HPDE6-E6E7 (cell line): ENCODE measurements at regions not wholly inside any gene's neighbourhood (a gene's known extent, or its start where the extent isn't known, plus 50 kb on each side); places are given as distances from the start of the nearest gene placed in this dataset.
"Not testable (repeated sequence)": the region's sequence is repeated elsewhere in the genome, so short reads cannot be mapped to it uniquely, and the experiment has no call there.

Experiments used
- DNase-seq: peaks from one replicate; pipeline ENCODE4 v3.0.0; 2011; ENCODE audit warnings: missing footprints; ENCODE audit errors: extremely low spot score

DNA sequence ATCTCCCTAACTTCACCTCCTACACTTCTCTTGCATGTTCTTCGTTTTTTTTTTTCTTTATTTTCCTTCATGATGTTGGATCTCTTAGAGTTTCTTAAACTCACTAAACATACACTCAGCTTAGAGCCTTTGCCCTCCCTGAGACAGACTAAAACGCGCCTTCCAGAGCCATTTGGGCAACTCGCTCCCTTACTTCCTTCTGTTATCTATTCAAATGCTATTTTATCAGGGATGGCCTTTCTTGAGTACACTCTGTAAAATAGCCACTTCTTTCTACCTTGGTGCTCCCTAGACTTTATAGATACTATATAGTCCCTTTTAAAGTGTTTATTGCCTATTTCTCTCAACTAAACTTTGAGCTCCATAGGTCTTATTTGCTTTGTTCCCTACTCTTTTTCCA, 598.2 kb upstream of the NECTIN3 start:
- DNase-seq, result no peak

DNA sequence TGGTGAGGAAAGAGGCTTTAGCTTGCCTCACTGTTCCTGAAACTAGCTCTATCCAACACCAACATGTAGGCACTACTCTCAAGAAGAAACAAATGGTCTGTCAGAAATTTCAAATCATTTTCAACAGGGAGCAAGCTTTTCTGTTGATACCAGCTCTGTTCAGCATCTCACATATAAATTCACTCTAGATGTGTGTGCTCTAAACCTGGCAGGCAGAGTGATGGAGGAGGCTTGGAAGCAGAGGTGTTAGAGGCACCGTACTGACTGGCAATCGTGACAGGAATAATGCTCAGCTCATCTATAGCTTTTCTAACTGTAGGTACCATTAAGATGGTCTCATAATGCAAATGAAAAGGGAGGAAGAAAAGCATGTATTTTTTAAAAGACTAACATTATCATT, 597.2 kb upstream of the NECTIN3 start:
- DNase-seq, result no peak

DNA sequence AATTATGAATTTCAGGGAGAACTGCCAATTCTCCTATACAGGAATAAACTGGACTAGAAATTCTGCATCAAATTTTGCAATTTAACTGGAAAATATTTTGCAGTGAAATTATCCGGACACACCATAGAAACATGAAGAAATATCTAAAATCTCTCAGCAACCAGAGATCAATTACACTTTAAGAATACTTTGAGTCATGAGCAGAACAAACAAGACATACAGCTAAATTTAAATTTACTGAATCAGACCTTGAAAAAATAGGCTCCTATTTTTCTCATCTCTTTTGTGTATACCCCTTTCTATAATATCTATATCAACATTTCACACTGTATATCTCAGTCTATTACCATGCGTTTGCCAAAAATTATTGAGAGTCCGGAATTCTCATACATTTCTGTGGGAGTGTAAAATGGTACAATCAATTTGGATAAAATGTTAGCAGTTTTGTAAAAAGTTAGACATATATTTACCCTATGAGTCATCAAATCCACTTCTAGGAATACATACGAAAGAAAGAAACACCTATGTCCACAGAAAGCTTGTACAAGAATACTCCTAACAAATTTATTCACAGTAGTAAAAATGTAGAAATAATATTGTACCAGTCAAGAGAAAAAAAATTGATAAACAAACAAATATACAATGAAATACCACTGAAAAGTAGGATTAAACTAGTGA, 593.1 kb upstream of the NECTIN3 start:
- DNase-seq, result no peak

DNA sequence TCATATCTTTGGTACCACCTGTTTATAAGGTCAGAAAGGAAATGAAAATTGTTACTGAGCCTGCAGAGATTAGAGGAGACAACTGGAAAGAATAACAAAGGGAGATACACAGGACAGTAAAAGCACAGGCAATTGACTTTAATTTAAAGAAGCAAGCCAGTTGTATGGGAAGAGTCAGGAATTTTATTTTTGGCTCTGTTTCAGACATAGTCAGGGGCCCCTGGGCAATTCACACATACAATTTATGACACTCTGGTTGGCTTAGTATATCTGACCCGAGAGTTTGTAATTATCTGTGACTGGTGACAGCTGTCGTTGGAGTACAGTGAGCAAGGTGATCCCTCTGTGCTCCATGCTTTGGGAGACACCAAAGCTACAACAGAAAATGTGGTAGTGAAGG, 591.9 kb upstream of the NECTIN3 start:
- DNase-seq, result no peak

DNA sequence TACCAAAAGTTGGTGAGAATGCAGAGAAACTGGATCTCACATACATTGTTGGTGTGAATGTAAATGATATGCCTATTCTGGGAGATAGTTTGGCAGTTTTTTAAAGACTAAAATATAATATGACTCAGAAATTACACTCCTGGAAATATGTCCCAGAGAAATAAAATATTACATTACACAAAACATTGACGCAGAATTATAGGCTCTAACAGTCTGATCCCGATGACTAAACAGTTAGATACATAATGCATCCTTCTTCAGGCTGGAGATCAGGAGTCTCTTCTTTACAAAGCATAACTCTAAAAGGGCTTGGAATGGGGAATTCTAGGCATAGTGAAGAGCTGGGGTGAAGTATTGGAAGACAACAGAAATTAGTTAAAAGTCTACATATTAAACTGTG, 586.2 kb upstream of the NECTIN3 start:
- DNase-seq, result no peak

DNA sequence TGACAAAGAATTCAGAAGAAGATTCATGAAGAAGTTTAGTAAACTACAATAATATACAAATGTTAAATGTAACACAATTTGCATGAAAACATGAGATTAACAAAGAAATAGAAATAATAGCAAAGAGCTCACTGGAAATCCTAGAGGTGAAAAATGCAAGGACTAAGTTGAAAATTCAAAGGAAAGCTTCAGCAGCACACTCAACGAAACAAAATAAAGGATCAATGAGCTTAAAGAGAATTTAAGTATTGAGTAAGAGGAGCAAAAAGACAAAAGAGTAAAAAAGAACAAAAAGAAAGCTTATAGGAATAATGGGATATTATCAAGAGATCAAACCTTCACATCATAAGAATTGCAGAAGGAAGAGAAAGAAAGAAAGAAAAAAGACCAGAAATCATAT, 583.8 kb upstream of the NECTIN3 start:
- no peak for DNase-seq

DNA sequence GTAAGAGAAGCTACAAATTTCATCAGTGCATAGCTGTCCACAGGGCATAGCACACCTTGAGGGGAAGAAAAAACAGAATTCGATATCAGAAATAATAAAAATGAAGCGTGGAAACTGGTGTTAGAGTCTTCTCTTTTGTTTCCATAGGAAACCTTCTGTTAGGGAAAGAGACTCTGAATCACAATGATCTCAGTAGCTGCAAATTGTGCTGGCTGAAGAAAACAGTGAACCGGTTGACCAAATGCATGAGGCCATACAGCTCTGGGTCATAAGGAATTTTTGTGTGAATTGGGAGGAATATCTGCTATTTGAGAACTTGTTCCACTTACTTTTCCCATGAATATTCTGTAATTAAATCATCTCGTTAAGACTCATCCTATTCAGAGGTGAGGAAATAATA, 580.2 kb upstream of the NECTIN3 start:
- DNase-seq, result no peak

DNA sequence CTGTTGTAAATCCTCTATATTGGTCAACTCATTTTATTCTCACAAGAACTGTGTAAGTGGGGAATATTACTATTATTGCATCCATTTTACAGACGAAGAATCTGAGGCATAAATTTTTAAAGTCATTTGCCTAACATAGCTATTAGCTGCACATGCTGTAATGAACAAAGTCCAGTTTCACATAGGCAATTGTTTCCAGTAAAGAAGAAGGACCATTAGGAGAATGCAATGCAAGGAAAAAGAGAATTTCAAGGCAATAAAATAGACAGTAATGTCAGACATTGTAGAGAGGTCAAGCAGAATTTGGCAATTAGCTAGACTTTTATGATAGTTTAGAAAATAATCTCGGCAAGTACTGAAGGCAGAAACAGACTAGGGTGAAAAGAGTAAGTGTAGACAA, 578.7 kb upstream of the NECTIN3 start:
- no peak for DNase-seq

DNA sequence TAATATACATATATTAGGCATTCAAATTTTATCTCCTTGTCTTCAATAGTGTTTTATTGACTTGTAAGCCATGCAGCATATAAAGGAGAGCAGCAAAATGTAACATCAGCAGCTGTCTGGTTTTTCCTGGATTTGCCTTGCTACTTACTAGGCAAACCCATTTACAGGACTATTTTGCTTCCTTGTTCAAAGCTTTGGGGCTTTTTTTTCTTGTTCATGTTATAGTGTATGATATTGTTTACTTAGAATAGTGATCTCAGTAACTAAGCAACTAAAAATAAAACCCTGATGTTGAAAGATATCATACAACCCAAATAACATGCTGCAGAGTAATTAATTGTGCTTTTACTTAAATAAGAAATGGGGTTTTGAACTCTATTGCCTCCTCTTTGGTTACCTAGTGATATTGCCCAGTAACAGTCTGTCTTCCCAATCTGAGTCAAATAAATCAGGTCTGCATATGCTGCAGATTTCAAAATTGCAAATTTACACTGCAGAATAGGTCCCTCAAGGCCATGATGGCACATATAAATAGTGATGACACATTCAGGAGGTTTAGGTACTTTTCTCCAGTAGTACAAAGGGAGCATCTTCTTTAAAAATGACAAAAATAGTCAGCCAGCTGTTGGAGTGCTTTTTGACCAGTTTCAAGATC, 578.1 kb upstream of the NECTIN3 start:
- DNase-seq, result no peak

DNA sequence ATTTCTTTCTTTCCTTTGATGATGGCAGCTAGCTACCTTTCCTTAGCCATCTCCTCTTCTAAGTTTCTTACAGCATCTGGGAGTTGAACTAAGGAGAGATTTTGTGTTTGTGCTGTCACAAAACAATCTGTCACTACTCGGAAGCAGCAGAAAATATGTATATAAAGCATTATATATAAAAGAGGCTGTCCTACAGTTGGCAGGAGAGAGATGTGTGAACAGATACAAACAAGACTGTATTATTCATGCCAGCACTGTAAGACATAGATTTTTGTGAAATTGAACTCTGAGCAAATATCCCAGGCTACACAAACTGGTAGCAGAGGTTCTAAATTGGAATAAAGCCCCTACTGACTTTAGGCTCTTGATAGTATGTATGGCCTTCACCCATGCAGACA, 577.5 kb upstream of the NECTIN3 start:
- DNase-seq, result no peak

DNA sequence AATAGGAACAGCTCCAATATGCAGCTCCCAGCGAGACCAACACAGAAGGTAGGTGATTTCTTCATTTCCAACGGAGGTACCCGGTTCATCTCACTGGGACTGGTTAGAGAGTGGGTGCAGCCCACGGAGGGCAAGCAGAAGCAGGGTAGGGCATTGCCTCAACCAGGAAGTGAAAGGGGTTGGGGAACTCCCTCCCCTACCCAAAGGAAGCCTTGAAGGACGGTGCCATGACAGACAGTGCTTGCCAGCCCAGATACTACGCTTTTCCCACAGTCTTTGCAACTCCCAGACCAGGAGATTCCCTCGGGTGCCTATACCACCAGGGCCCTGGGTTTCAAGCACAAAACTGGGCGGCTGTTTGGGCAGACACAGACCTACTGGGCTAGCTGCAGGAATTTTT, 576.9 kb upstream of the NECTIN3 start:
- DNase-seq, result no peak

DNA sequence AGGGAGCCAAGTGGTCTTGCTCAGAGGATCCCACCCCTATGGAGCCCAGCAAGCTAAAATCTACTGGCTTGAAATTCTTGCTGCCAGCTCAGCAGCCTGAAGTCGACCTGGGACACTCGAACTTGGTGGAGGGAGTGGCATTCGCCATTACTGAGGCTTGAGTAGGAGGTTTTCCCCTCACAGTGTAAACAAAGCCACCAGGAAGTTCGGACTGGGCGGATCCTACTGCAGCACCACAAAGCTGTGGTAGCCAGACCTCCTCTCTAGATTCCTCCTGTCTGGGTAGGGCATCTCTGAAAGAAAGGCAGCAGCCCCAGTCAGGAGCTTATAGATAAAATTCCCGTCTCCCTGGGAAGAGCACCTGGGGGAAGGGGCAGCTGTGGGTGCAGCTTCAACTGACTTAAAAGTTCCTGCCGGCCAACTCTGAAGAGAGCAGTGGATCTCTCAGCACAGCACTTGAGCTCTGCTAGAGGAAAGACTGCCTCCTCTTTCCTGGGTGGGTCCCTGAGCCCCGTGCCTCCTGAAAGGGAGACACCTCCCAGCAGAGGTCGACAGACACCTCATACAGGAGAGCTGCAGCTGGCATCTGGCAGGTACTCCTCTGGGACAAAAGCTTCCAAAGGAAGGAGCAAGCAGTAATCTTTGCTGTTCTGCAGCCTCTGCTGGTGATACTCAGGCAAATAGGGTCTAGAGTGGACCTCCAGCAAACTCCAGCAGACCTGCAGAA, 576.3 kb upstream of the NECTIN3 start:
- no peak for DNase-seq

DNA sequence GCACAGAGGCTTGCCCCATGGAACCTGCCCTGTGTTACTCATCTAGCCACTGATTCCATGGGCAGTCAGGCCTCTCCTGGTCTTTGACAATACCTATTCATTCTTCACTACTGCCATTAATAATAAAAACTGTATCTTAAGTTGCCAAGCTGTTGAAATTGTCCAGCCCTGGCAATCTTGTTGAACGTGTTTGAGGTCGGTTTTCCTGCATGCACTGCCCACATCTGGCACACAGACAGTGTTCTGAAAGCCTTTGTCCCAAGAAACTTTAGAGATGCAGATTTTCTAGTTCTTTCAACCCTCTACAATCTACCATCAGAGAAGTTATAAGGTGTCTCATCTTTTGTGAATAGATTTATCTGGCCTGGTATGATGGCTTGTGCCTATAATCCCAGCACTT, 567.2 kb upstream of the NECTIN3 start:
- DNase-seq, result no peak

DNA sequence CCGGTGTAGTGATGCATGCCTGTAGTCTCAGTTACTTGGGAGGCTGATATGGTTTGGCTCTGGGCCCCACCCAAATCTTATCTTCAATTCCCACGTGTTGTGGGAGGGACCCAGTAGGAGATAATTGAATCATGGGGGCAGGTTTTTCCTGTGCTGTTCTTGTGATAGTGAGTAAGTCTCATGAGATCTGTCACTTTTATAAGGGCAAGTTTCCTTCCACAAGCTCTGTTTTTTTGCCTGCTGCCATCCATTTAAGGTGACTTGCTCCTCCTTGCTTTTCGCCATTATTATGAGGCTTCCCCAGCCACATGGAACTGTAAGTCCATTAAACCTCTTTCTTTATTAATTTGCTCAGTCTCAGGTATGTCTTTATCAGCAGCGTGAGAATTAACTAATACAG, 566.7 kb upstream of the NECTIN3 start:
- no peak for DNase-seq

DNA sequence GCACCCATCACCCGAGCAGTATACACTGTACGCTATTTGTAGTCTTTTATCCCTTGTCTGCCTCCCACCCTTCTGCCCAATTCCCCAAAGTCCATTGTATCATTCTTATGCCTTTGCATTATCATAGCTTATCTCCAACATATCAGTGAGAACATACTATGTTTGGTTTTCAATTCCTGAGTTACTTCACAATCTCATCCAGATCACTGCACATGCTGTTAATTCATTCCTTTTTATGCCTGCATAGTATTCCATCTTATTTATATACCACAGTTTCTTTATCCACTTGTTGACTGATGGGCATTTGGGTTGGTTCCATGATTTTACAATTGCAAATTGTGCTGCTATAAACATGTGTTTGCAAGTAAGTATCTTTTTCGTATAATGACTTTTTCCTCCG, 564.7 kb upstream of the NECTIN3 start:
- DNase-seq, result no peak

DNA sequence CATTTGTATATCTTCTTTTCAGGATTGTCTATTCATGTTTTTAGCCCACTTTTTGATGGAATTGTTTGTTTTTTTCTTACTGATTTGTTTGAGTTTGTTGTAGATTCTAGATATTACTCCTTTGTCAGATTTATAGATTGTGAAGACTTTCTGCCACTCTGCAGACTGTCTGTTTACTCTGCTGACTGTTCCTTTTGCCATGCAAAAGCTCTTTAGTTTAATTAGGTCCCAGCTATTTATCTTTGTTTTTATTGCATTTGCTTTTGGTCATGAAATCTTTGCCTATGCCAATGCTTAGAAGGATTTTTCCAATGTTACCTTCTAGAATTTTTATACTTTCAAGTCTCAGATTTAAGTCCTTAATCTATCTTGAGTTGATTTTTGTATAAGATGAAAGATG, 564.0 kb upstream of the NECTIN3 start:
- DNase-seq, result not testable (repeated sequence)

DNA sequence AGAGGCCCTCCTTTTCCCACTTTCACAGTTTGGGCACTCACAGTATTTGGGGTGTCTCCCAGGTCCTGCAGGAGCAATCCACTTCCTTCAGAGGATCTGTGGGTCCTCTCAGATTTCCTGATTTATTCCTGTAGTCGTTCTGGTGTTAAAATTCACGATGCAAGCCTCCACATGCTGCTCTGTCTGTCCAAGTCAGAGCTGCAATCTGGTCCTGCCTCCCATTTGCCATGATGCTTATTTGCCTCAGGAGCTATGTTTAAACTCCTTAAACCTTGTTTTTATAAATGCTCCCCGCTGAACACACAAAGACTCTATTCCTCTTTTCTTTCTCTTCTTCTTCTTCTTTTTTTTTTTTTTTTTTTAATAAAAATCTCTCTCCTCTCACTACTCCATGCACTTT, 558.7 kb upstream of the NECTIN3 start:
- no peak for DNase-seq

DNA sequence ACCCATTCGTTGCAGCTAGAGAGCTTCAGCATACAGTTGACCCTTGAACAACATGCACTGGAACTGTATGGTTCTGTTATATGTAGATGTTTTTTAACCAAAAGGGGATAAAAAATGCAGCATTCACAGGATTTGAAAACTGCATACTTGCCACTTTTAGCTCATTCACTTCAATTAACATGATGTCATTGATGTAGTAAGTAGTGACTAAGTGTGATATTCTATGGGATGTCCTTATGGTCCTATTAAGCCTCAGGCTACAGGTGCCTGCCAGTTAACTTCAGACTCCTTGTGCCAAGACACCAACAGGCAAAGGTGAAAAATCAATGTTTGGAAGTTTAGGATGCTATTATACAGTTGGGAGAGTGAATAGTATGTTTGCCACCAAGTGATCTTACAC, 553.6 kb upstream of the NECTIN3 start:
- no peak for DNase-seq

DNA sequence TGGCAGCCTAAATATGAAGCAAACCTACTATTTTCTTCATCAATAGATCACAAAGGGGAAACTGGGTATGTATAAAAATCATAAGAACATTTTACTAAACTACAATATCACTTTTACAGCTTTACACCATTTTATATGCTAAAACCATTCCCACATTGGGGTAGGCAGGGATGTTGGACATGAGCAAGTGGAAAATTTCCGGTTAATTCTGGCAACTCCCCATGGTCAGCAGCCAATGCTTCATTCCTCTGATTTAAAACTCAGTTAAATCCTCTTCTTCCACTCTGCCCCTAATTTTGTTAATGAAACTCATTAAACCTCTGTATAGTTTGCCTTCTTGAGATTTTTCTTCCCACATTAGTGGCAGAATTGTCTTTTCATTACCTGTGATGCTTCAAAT, 552.5 kb upstream of the NECTIN3 start:
- no peak for DNase-seq

DNA sequence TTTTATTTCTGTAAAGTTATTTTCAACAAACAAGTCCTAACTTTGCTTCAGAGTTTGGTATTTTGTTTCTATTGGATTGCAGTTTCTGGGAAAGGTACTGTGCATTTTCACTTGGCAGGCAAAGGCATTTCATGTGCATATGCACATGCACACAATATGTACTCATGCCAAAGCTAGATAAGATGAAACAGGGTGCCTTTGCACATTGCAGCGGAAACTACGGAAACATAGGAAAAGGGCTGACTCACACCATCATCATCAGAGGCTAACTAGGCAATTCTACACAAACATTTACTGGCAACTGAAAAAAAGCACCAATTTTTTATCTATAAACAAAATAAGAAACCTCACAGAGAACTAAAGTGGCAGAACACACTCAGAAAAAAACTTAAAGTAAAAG, 550.6 kb upstream of the NECTIN3 start:
- DNase-seq, result peak; percentile 20

DNA sequence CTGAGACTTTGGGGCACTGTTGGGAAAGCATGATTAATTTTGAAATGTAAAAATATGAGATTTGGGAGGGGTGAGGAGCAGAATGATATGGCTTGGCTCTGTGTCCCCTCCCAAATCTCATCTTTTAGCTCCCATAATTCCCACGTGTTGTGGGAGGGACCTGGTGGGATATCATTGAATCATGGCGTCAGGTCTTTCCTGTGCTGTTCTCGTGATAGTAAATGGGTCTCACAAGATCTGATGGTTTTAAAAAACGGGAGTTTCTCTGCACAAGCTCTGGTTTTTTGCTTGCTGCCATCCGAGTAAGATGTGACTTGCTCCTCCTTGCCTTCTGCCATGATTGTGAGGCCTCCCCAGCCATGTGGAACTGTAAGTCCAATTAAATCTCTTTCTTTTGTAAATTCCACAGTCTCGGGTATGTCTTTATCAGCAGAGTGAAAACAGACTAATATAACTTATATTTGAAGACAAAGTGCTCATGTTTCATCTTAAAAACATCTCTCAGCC, 546.0 kb upstream of the NECTIN3 start:
- not testable (repeated sequence) for DNase-seq

DNA sequence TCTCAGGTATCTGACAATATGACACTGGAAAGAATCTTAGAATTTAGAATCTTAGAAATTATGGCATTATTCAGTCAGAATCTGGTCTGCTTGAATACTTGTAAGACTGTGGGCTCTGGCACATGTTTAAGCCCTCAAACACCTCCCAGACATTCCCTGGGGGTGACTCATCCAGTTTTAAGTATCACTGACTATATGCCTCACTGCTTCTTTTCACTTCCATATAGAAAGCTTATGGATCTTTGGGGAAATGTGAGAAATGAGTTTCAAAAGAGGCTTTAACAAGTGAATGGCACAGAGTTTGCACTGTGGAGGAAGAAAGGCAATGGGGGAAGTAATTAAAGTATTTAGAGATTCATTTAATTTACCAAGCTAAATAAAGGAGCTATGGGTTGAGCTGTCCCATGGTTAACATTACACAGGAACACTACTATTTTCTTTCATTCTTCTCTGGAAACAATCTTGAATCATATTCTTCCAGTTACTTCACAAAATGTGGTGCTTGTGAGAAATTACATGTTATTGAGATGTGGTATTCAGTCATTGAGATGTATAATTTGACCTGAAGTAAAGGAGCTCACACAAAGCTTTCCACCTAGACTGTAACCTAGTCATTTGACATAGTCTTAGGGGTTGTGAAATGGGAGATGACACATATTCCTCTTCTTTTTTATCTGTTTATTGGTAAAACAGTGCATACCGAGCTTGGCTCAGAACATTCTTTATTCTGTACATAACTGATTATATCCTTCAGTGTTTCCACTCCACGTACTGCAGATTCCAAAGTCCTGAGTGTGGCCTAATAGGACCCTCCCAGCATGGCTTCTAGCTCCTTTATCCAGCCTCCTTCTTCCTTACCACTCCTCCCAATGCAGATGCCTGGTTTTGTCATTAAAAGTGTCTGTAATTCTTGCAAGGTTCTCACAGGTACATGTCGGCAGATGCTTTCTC, 544.6 kb upstream of the NECTIN3 start:
- DNase-seq, result peak; percentile 39
